MM.1S (cell line): ENCODE measurements at regions not wholly inside any gene's neighbourhood (a gene's known extent, or its start where the extent isn't known, plus 50 kb on each side); places are given as distances from the start of the nearest gene placed in this dataset.

ENCODE experiments used
- DNase-seq: peaks from one replicate; pipeline ENCODE4 v3.0.0-alpha.2; 2015
- H2AFZ ChIP-seq: fragments of 300-600 bp; sonication (generic); 2 replicates; pipeline ENCODE4 v1.6.0; 2016; ENCODE audit warnings: antibody characterized with exemption, low read length
- H3F3A ChIP-seq: fragments of 300-600 bp; sonication (generic); 2 replicates; pipeline ENCODE4 v1.6.1; 2016; ENCODE audit warnings: mild to moderate bottlenecking, antibody characterized with exemption, low read length, moderate library complexity, mixed read lengths; ENCODE audit not compliant: insufficient read depth
- H3K27ac ChIP-seq: fragments of 300-600 bp; sonication (generic); 2 replicates; pipeline ENCODE4 v1.5.1; 2016; ENCODE audit warnings: mild to moderate bottlenecking, low read length
- H3K27me3 ChIP-seq: fragments of 300-600 bp; sonication (generic); replicated peaks from 2 replicates; pipeline ENCODE4 v1.6.0; 2016; ENCODE audit warnings: low read length; ENCODE audit not compliant: insufficient read depth
- H3K36me3 ChIP-seq: fragments of 300-600 bp; sonication (generic); replicated peaks from 2 replicates; pipeline ENCODE4 v1.6.1; 2016; ENCODE audit warnings: mild to moderate bottlenecking, low read length, mixed read lengths; ENCODE audit not compliant: insufficient read depth
- H3K4me1 ChIP-seq: fragments of 300-600 bp; sonication (generic); 2 replicates; pipeline ENCODE4 v1.6.1; 2016; ENCODE audit warnings: low read length, mixed read lengths
- H3K4me2 ChIP-seq: fragments of 300-600 bp; sonication (generic); 2 replicates; pipeline ENCODE4 v1.6.0; 2016; ENCODE audit warnings: low read depth, low read length
- H3K4me3 ChIP-seq: fragments of 300-600 bp; sonication (generic); 2 replicates; pipeline ENCODE4 v1.5.1; 2016; ENCODE audit warnings: low read length, mixed read lengths
- H3K79me2 ChIP-seq: fragments of 300-600 bp; sonication (generic); 2 replicates; pipeline ENCODE4 v1.6.1; 2016; ENCODE audit warnings: mixed run types, low read length, mixed read lengths
- H3K9ac ChIP-seq: fragments of 300-600 bp; sonication (generic); 2 replicates; pipeline ENCODE4 v1.6.1; 2016; ENCODE audit warnings: low read length, mixed read lengths
- H3K9me2 ChIP-seq: fragments of 300-600 bp; sonication (generic); replicated peaks from 2 replicates; pipeline ENCODE4 v1.6.1; 2016; ENCODE audit warnings: mild to moderate bottlenecking, low read length, mixed read lengths; ENCODE audit not compliant: insufficient read depth
- H3K9me3 ChIP-seq: fragments of 300-600 bp; sonication (generic); replicated peaks from 2 replicates; pipeline ENCODE4 v1.6.1; 2016; ENCODE audit warnings: mild to moderate bottlenecking, low read length, mixed read lengths; ENCODE audit not compliant: insufficient read depth
- H4K20me1 ChIP-seq: fragments of 300-600 bp; sonication (generic); 2 replicates; pipeline ENCODE4 v1.6.1; 2016; ENCODE audit warnings: mild to moderate bottlenecking, low read length, moderate library complexity, mixed read lengths; ENCODE audit not compliant: insufficient read depth
- EZH2 ChIP-seq: fragments of 300-600 bp; sonication (generic); optimal IDR thresholded peaks from 2 replicates; pipeline ENCODE3; 2017; ENCODE audit warnings: low read depth, mild to moderate bottlenecking, antibody characterized with exemption, low read length, mixed read lengths
- EZH2phosphoT487 ChIP-seq: fragments of 300-600 bp; sonication (generic); IDR thresholded peaks from 2 replicates; pipeline ENCODE4 v1.6.1; 2018; ENCODE audit warnings: antibody characterized with exemption, low read length
- TF ChIP-seq, protein P1 (sequence below): fragments of 300-600 bp; sonication (generic); IDR thresholded peaks from 2 replicates; pipeline ENCODE4 v1.5.1; 2016; ENCODE audit warnings: antibody characterized with exemption, low read length, mixed read lengths

DNA sequence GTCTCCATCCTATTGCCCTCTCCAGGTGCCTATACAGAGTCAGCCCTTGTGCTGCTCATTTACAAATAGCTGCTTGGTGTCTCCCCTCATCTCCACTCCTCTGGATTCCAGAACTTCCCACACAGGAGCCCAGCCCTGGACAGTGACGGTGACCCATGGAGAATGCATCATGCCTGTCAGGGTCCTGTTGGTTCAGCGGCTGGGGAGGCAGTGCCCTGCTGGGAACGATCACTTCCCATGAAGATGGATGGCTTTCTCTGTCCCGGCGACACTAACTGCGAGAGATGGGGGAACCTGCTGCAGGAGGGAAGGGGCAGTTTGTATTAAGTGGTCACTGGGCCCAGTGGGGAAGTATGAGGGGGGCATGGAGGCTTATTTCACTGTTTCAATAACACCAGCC lies 395.0 kb upstream of the TBX3 start:
- no peak for TF ChIP-seq EZH2
- TF ChIP-seq, protein P1, sequence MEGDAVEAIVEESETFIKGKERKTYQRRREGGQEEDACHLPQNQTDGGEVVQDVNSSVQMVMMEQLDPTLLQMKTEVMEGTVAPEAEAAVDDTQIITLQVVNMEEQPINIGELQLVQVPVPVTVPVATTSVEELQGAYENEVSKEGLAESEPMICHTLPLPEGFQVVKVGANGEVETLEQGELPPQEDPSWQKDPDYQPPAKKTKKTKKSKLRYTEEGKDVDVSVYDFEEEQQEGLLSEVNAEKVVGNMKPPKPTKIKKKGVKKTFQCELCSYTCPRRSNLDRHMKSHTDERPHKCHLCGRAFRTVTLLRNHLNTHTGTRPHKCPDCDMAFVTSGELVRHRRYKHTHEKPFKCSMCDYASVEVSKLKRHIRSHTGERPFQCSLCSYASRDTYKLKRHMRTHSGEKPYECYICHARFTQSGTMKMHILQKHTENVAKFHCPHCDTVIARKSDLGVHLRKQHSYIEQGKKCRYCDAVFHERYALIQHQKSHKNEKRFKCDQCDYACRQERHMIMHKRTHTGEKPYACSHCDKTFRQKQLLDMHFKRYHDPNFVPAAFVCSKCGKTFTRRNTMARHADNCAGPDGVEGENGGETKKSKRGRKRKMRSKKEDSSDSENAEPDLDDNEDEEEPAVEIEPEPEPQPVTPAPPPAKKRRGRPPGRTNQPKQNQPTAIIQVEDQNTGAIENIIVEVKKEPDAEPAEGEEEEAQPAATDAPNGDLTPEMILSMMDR = no peak
- TF ChIP-seq EZH2phosphoT487 = no peak
- Histone ChIP-seq H3F3A (no peaks in the 10 kb centered on the region), H3K4me3 (no peak overlapping the region), H3K27ac (no peak overlapping the region), H3K9ac (no peak overlapping the region), H2AFZ (no peak overlapping the region), H3K9me3 (no peaks in the 10 kb centered on the region), H3K79me2 (no peaks in the 10 kb centered on the region), H3K27me3 (no peaks in the 10 kb centered on the region), H3K4me1 (no peaks in the 10 kb centered on the region), H4K20me1 (no peaks in the 10 kb centered on the region), H3K9me2 (no peaks in the 10 kb centered on the region), H3K4me2 (no peak overlapping the region), H3K36me3 (no peaks in the 10 kb centered on the region)
- DNase-seq = no peak

- TF ChIP-seq, protein P1 = no peak
- TF ChIP-seq EZH2 (no peak), EZH2phosphoT487 (no peak)
- H4K20me1 ChIP-seq = no peaks in the 10 kb centered on the region
- no peak for DNase-seq
- H3K4me1 ChIP-seq = no peaks in the 10 kb centered on the region
- no peaks in the 10 kb centered on the region for H3K36me3 ChIP-seq
- no peak overlapping the region for H3K4me3 ChIP-seq
- H2AFZ ChIP-seq = no peak overlapping the region
- H3F3A ChIP-seq = no peaks in the 10 kb centered on the region
- H3K9me3 ChIP-seq = no peaks in the 10 kb centered on the region
- no peaks in the 10 kb centered on the region for H3K79me2 ChIP-seq
- H3K9me2 ChIP-seq = no peaks in the 10 kb centered on the region
- no peaks in the 10 kb centered on the region for H3K27me3 ChIP-seq
- no peak overlapping the region for H3K27ac ChIP-seq
- no peak overlapping the region for H3K4me2 ChIP-seq
- H3K9ac ChIP-seq = no peak overlapping the region
Measured at GRCh38 chr12:115078334-115078733, 394.4 kb upstream of the TBX3 start.

DNA sequence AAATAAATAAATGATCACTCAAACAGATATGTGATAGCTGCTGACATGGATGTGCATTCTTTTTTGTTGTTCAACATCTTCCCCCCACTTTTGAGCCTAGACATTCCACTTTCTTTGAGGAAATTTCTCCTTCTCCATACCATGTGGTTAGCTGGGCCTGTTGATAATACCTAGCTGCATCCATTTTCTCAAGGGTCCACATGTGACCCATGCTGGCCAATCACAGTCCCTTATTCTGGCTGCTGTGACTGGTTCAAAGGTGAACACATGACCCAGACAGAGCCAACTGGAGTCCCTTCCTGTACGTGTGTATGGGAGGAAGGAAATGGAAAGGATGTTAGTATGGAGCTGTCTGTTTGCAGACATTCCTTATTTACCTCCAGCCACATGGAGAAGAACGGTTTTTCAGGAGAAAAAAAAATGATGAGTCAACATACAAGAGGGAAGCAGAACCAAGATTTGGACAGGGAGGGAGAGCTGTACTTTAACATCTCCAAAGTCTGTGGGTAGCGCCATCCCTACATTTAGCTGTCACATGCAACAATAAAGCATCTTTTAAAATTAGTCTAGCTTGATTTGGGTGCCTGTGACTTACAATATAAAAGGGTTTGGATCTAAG lies 391.7 kb upstream of the TBX3 start:
- Histone ChIP-seq H3K9ac (no peak overlapping the region), H3K9me3 (no peaks in the 10 kb centered on the region), H3K36me3 (no peaks in the 10 kb centered on the region), H3F3A (no peaks in the 10 kb centered on the region), H3K9me2 (no peaks in the 10 kb centered on the region), H2AFZ (no peak overlapping the region), H3K4me3 (no peak overlapping the region), H3K27me3 (no peaks in the 10 kb centered on the region), H3K4me1 (no peaks in the 10 kb centered on the region), H3K79me2 (no peaks in the 10 kb centered on the region), H4K20me1 (no peaks in the 10 kb centered on the region), H3K4me2 (no peak overlapping the region), H3K27ac (no peak overlapping the region)
- no peak for TF ChIP-seq EZH2phosphoT487
- TF ChIP-seq, protein P1 = no peak
- no peak for TF ChIP-seq EZH2
- DNase-seq = no peak
